WTC11 (cell line): ENCODE measurements at regions not wholly inside any gene's neighbourhood (a gene's known extent, or its start where the extent isn't known, plus 50 kb on each side); places are given as distances from the start of the nearest gene placed in this dataset.

Experiments used
- ATAC-seq: fragments of 200-7000 bp; cut with Tn5 transposase; 2 replicates; pipeline ENCODE4 v1.10.0; 2021; ENCODE audit warnings: mild to moderate bottlenecking, moderate library complexity
- CTCF ChIA-PET: fragments of 300-600 bp; sonication (Branson Sonifier 250); formaldehyde crosslinking; loops from one replicate; lab custom pipeline; 2021; ENCODE audit warnings: antibody characterized with exemption; lab: Charles Lee
- POLR2A ChIA-PET: fragments of 350-600 bp; sonication (Branson Sonifier 250); formaldehyde crosslinking; loops from one replicate; lab custom pipeline; 2021; ENCODE audit warnings: antibody characterized with exemption; lab: Charles Lee
- DNase-seq: peaks from one replicate; pipeline ENCODE4 v3.0.0; 2021; ENCODE audit warnings: low spot score
- H3K27ac Mint-ChIP-seq: 2 replicates; pipeline ENCODE4 v1.8.0; 2021; ENCODE audit warnings: mixed read lengths
- H3K27me3 Mint-ChIP-seq: 2 replicates; pipeline ENCODE4 v1.8.0; 2021; ENCODE audit warnings: low read depth, mild to moderate bottlenecking, moderate library complexity, mixed read lengths
- H3K36me3 Mint-ChIP-seq: 2 replicates; pipeline ENCODE4 v1.8.0; 2021; ENCODE audit warnings: mixed read lengths
- H3K4me1 Mint-ChIP-seq: 2 replicates; pipeline ENCODE4 v1.8.0; 2022; ENCODE audit warnings: mixed read lengths
- H3K4me3 Mint-ChIP-seq: 2 replicates; pipeline ENCODE4 v1.8.0; 2021; ENCODE audit warnings: mild to moderate bottlenecking, moderate library complexity, mixed read lengths
- H3K9me3 Mint-ChIP-seq: 2 replicates; pipeline ENCODE4 v1.8.0; 2021; ENCODE audit warnings: mixed read lengths
- CTCF ChIP-seq: fragments of 200-600 bp; IDR thresholded peaks from 2 replicates; pipeline ENCODE4 v1.8.0; 2022; ENCODE audit warnings: antibody characterized with exemption
- E2F5 ChIP-seq: sonication (generic); formaldehyde crosslinking; IDR thresholded peaks from 2 replicates; pipeline ENCODE4 v1.8.1; 2022; ENCODE audit warnings: mild to moderate bottlenecking, moderate library complexity, missing genetic modification reagents
- ELF4 ChIP-seq: sonication (generic); formaldehyde crosslinking; IDR thresholded peaks from 2 replicates; pipeline ENCODE4 v1.8.1; 2022; ENCODE audit warnings: low read depth, mild to moderate bottlenecking, moderate library complexity, missing genetic modification reagents
- FOXK1 ChIP-seq: sonication (generic); formaldehyde crosslinking; IDR thresholded peaks from 2 replicates; pipeline ENCODE4 v1.8.0; 2022; ENCODE audit warnings: mild to moderate bottlenecking, moderate library complexity, missing genetic modification reagents
- KAT7 ChIP-seq: sonication (generic); formaldehyde crosslinking; IDR thresholded peaks from 2 replicates; pipeline ENCODE4 v1.8.1; 2023; ENCODE audit warnings: missing genetic modification reagents, mild to moderate bottlenecking, borderline replicate concordance
- MAX ChIP-seq: sonication (generic); formaldehyde crosslinking; IDR thresholded peaks from 2 replicates; pipeline ENCODE4 v1.8.0; 2022; ENCODE audit warnings: mild to moderate bottlenecking, missing genetic modification reagents
- MLX ChIP-seq: sonication (generic); formaldehyde crosslinking; IDR thresholded peaks from 2 replicates; pipeline ENCODE4 v1.8.1; 2023; ENCODE audit warnings: mild to moderate bottlenecking, missing genetic modification reagents, moderate library complexity
- MYBL2 ChIP-seq: sonication (generic); formaldehyde crosslinking; IDR thresholded peaks from 2 replicates; pipeline ENCODE4 v1.8.1; 2023; ENCODE audit warnings: mild to moderate bottlenecking, moderate library complexity, missing genetic modification reagents
- NFATC4 ChIP-seq: fragments of 250-450 bp; sonication (Bioruptor Pico); IDR thresholded peaks from 2 replicates; pipeline ENCODE4 v1.9.0; 2021; ENCODE audit warnings: mild to moderate bottlenecking
- NR3C1 ChIP-seq: sonication (generic); formaldehyde crosslinking; conservative IDR thresholded peaks from 2 replicates; pipeline ENCODE4 v1.8.1; 2023; ENCODE audit warnings: low read depth, mild to moderate bottlenecking, missing genetic modification reagents
- PRDM15 ChIP-seq: sonication (generic); formaldehyde crosslinking; IDR thresholded peaks from 2 replicates; pipeline ENCODE4 v1.8.0; 2022; ENCODE audit warnings: missing genetic modification reagents
- RELA ChIP-seq: sonication (generic); formaldehyde crosslinking; IDR thresholded peaks from 2 replicates; pipeline ENCODE4 v1.8.1; 2022; ENCODE audit warnings: missing genetic modification reagents, mild to moderate bottlenecking, borderline replicate concordance
- SMAD3 ChIP-seq: sonication (generic); formaldehyde crosslinking; IDR thresholded peaks from 2 replicates; pipeline ENCODE4 v1.8.0; 2022; ENCODE audit warnings: missing genetic modification reagents, mild to moderate bottlenecking, borderline replicate concordance
- SP1 ChIP-seq: sonication (generic); formaldehyde crosslinking; conservative IDR thresholded peaks from 2 replicates; pipeline ENCODE4 v1.8.1; 2022; ENCODE audit warnings: missing genetic modification reagents
- TP53 ChIP-seq: sonication (generic); formaldehyde crosslinking; IDR thresholded peaks from 2 replicates; pipeline ENCODE4 v1.8.1; 2023; ENCODE audit warnings: mild to moderate bottlenecking, missing genetic modification reagents
- USF1 ChIP-seq: sonication (generic); formaldehyde crosslinking; IDR thresholded peaks from 2 replicates; pipeline ENCODE4 v1.8.0; 2022; ENCODE audit warnings: mild to moderate bottlenecking, missing genetic modification reagents
- ZBTB43 ChIP-seq: sonication (generic); formaldehyde crosslinking; IDR thresholded peaks from 2 replicates; pipeline ENCODE4 v1.8.1; 2023; ENCODE audit warnings: mild to moderate bottlenecking, missing genetic modification reagents
- ZNF232 ChIP-seq: sonication (generic); formaldehyde crosslinking; IDR thresholded peaks from 2 replicates; pipeline ENCODE4 v1.8.0; 2022; ENCODE audit warnings: mild to moderate bottlenecking, missing genetic modification reagents
- ZNF317 ChIP-seq: sonication (generic); formaldehyde crosslinking; IDR thresholded peaks from 2 replicates; pipeline ENCODE4 v1.8.1; 2023; ENCODE audit warnings: low read depth, mild to moderate bottlenecking, moderate library complexity, missing genetic modification reagents, borderline replicate concordance
- ZNF423 ChIP-seq: fragments of 250-450 bp; sonication (Bioruptor Pico); IDR thresholded peaks from 2 replicates; pipeline ENCODE4 v2.1.2; 2022; ENCODE audit warnings: mild to moderate bottlenecking, moderate library complexity
- ZNF671 ChIP-seq: fragments of 250-450 bp; sonication (Bioruptor Pico); IDR thresholded peaks from 2 replicates; pipeline ENCODE4 v1.8.0; 2021; ENCODE audit warnings: mild to moderate bottlenecking

GRCh38 chr3:159763011-159763601 lies 225.5 kb upstream of the IL12A start:
- Mint-ChIP-seq H3K27me3 (peaks cover 17% of the 10 kb centered on the region), H3K4me1 (peaks cover 41% of the 10 kb centered on the region), H3K36me3 (no peaks in the 10 kb centered on the region), H3K4me3 (peak overlapping the region; percentile 94), H3K27ac (peak overlapping the region; percentile 95), H3K9me3 (no peaks in the 10 kb centered on the region)
- POLR2A ChIA-PET, result interaction anchor here (1.8 kb wide), 1 partner anchor 11 kb away, joined by 12 read pairs; no protein-coding TSS in a partner anchor
- 0 out of 2 replicates have a peak, but pooled peaks have one; percentile 31 for TF ChIP-seq E2F5
- 0 out of 2 replicates have a peak, but pooled peaks have one; percentile 62 for TF ChIP-seq MAX (CRISPR knock-in tag)
- no peak for TF ChIP-seq ZNF232
- no peak for TF ChIP-seq CTCF
- TF ChIP-seq FOXK1, result peak; percentile 47; the same call in 1 of the 2 replicates
- no peak for TF ChIP-seq SMAD3 (CRISPR knock-in tag)
- TF ChIP-seq MLX (CRISPR knock-in tag), result no peak
- no peak for TF ChIP-seq RELA (CRISPR knock-in tag)
- TF ChIP-seq ZNF671 (CRISPR knock-in tag), result no peak
- no peak for TF ChIP-seq NFATC4
- no peak for TF ChIP-seq ZNF317 (CRISPR knock-in tag)
- peak; percentile 1; the same call in 1 of the 2 replicates for TF ChIP-seq USF1 (CRISPR knock-in tag)
- TF ChIP-seq NR3C1, result no peak
- TF ChIP-seq TP53 (CRISPR knock-in tag), result no peak
- DNase-seq (peak; percentile 62), ATAC-seq (peak; percentile 18)
- CTCF ChIA-PET, result interaction anchor here (1.4 to 6.3 kb wide), 2 partner anchors 31 to 41 kb away, joined by 6 to 37 read pairs; no protein-coding TSS in a partner anchor

- ChIA-PET CTCF (interaction anchor here (0.7 to 6.3 kb wide), 3 partner anchors 19 to 41 kb away, joined by 3 to 37 read pairs (median 6); no protein-coding TSS in a partner anchor), POLR2A (interaction anchor here (0.6 to 1.8 kb wide), 5 partner anchors 11 to 146 kb away, joined by 3 to 12 read pairs (median 3); partner anchors contain the start of gene SCHIP1)
- peak overlapping the region; percentile 97 for H3K4me3 Mint-ChIP-seq
- no peaks in the 10 kb centered on the region for H3K36me3 Mint-ChIP-seq
- ATAC-seq, result peak; percentile 58
- peaks cover 17% of the 10 kb centered on the region for H3K27me3 Mint-ChIP-seq
- H3K9me3 Mint-ChIP-seq, result no peaks in the 10 kb centered on the region
- peaks cover 41% of the 10 kb centered on the region for H3K4me1 Mint-ChIP-seq
- peak; percentile 81 for DNase-seq
- peak overlapping the region; percentile 92; the same call in 1 of the 2 replicates for H3K27ac Mint-ChIP-seq
- TF ChIP-seq RELA (CRISPR knock-in tag) (0 out of 2 replicates have a peak, but pooled peaks have one; percentile 36), SP1 (CRISPR knock-in tag) (peak; percentile 75), ZNF232 (peak; percentile 68), ELF4 (CRISPR knock-in tag) (no peak), ZBTB43 (CRISPR knock-in tag) (no peak), MYBL2 (CRISPR knock-in tag) (0 out of 2 replicates have a peak, but pooled peaks have one; percentile 30), ZNF317 (CRISPR knock-in tag) (no peak), ZNF423 (CRISPR knock-in tag) (peak; percentile 88), KAT7 (CRISPR knock-in tag) (0 out of 2 replicates have a peak, but pooled peaks have one; percentile 39), E2F5 (peak; percentile 95), PRDM15 (CRISPR knock-in tag) (peak; percentile 94; the same call in 1 of the 2 replicates)
Measured at GRCh38 chr3:159763602-159764489, 224.8 kb upstream of the IL12A start.
